ENCODE measurements at regions not wholly inside any gene's neighbourhood (a gene's known extent, or its start where the extent isn't known, plus 50 kb on each side); places are given as distances from the start of the nearest gene placed in this dataset.

DNA sequence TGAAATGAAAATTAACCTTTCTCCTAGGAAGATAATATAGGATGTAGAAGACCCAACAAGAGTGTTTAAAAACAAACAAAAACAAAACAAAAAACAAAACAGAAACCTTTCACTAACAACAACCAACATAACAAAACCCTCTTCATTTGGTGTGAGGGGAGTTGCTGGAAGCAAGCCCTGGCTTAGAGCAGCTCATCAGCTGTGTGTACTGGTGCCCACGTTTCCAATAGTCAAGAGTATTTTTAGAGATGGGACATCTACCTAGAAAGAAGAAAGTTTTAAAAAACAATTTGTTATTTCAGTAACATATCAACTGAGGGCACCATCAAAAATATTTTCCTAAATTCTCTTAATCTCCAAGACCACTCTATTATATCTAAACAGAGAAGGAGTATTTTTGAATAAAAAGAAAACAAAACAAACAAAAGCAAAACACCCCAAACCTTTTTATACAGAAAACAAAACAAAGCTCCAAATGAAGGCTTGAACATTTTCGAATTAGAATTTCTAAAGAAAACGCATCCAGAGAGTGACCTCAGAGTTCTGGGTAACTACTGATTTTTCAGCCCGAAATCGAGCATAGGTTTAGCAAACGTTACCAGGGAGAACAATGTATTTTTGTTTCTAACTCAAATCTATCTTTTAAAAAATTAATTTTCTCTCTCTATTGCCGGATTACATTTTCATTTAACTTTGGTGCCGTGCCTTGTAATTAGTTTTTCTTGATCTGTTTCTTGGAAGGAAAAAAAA, 134.6 kb downstream of the INSIG2 start:
- no peak for DNase-seq

DNA sequence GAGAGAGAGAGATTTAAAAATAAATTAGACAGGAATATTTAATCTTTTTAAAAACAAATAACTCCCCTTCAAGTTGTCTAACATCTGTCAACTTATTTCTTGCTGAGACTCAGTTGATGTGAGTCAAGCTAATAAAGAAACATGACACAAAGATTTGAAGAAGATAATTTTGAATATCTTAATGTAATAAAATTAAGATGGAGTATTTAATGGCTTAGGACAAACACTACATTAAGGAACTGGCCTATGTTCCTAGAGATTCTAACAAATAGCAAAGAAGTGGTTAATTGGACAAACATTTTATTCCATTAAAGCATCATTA, 134.0 kb downstream of the INSIG2 start:
- DNase-seq, result no peak

DNA sequence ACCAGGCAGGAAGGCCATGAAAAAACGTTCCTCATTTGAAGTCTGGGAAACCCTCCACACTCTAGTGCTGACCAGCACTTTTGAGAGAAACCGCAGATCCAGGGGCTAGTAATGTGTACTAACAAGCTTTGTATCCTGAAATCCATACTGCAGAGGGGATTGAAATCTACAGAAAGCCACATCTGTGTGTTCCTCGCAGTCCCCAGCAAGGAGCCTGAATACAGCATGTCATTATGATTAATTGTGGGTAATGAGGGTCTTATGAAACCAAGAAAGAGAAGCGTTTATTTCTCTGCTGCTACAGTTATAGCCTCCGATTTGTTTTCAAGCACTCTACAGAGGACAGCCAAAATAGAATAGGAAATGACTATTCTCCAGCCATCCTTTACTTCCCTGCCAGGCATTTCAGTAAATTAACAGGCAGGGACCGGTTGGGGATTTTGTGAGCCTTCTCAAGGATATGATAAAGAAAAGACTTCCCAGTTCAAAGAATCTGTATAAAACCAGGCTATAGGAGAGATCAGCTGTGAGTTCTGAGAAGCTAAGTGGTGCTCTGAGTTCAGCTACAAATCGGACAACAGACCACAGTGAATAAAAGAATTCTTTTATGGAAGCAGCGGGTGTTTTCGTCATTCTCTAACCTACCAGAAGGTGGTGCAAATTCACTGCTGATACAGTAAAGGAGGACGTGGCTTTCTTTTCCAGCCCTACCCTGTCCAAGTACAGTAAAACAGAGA, 133.4 kb downstream of the INSIG2 start:
- peak; percentile 79 for DNase-seq

DNA sequence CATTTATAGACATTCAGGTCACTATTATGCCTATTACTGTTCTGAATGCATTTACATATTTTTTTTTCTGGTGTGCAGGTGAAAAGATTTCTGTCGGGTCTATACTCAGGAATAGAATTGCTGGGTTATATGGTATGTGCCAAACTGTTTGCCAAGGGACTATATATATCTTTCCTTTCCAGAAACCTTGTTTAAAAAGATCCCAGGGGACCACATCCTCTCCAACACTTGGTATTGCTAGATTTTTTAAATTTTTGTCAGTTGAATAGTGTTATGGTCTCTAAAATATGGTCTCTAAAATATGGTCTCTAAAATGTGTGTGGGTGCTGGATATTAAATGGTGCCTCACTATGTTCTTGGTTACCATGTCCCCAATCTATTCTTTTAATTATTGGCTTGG, 131.3 kb downstream of the INSIG2 start:
- DNase-seq, result no peak

DNA sequence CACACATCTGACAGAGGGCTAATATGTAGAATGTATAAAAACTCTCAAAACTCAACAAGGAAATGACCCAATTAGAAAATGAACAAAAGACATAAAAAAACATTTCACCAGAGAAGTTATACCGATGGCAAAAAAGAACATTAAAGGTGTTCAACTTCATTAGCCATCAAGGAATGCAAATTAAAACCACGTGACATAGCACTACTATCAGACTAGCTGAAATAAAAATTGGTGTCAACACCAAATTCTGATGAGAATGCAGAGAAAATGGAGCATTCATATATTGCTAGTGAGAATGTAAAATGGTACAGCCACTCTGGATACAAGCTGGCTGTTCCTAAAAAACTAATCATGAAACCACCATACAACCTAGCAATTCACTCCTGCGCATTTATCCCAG, 128.0 kb downstream of the INSIG2 start:
- DNase-seq, result no peak

DNA sequence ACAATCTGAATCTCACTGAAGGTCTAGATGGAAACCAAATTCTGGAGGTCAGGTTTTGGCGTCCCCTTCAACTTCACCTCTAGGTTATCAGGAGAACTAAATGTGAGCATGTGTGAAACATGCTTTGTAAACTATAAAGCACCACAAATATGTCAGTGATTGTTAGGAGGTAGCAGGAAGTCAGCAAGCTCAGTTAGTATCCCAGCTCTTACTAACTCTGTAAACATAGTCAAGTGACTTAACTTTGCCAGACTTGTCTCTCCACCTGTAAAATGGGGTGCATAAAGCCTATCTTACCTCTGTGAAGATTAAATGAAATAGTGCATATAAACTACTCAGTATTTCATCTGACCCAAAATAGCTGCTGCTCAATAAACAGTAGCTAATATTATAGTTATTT, 121.5 kb downstream of the INSIG2 start:
- no peak for DNase-seq

DNA sequence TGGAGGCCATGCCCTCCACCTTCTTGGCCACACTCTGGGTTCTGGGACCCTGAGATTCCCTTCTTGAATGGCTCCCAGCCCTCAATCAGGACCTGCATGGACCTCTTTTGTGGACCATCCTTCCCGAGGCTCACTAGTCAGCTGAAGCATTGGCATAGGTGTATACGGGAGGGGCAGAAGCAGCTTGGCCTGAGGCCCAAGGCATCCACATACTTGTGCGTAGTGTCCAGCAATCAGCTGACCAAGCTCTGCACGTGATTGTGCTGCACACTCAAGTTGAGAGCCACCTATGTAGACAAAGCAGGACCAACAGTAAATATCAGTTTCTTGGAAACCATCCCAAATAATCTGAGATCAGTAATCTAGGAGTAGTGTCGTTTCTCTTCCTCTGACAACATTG, 119.6 kb downstream of the INSIG2 start:
- no peak for DNase-seq

DNA sequence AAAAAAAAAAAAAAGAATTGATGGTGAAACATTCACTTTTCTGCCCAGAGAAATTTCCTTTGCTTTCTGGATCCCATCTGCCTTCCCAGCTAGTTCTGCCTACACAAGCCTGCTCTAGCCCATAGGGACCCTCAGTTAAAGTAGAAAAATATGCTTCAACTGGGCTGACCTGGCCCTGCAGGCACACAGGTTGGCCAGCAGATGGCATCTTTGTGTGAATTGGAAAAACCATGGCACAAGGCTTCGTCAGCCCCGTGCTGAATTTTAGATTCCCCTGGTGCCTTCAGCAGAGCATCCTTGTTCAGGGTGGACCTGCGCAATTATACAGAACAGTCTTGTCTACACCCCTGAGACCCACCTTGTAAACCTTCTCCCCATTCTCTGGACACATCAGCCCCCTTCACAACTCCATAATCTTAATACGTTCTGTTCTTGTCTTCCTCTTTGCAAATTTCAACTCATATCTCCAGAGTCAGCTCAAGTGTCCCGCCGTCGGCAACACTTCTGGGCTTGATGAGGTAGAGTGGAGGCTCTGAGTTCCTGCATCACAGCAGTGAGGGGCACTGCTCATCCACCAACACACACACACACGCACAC, 114.5 kb downstream of the INSIG2 start:
- peak; percentile 57 for DNase-seq

DNA sequence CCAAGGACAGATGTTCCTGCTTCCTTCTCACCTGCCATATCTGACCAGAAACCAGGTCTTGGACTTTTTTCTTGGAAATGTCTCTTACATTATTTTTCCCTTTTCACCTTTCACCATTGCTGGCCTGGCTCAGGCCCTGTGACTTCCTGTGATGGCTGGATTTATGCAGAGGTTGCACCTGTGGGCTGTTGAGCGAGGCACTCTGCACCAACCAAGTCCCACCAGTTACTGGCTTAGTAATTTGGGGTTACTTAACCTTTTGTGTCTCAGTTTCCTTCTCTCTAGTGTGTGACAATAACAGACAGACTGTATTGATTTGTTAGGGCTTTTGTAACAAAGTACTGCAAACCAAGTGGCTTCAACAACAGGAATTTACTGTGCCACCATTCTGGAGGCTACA, 110.0 kb downstream of the INSIG2 start:
- no peak for DNase-seq

DNA sequence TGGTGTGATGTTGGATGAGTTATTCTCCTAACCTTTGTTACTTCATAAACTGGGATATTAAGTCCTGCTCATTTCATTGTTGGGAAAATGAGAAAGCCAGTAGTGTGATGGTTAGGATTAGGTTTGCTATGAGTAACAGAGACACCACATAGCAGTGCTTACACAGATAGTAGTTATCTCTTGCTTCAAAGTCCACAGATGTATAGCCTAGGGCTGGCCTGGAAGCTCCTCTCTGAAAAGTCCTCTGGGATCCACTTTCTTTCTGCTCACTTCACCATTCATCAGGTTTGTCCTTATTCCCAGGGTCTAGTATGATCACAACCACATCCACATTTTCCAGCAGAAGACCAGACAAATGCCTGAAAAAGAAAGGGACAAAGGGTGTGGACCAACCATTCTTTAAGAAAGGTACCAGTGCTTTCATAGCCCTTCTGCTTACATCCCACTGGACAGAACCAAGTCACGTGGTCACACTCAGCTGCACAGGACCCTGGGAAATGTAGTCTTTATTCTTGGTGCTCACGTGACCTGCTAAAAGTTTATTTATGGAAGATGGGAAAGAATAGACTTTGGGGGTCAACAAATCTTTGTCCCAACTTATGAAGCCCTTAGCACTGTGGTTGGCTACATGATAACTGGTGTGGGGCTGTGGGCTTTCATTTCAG, 108.9 kb downstream of the INSIG2 start:
- no peak for DNase-seq

DNA sequence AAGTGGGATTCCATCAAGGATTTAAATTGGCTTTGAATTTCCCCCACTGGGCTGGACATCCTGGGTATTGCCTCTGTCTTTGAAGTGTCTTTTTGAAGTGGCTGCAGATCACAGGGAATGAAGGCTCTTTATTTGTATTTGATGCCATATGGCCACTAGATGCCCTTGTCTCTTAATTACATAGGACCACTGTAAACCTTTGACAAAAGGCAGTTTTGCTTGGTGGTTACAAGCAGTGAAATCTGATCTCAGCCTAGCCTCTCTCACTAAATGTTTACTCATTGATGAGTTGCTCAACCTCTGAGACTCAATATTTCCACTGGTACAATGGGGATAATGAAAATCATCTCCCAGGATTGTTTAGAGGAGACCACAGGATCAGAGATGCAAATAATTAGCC, 102.2 kb downstream of the INSIG2 start:
- DNase-seq, result no peak

DNA sequence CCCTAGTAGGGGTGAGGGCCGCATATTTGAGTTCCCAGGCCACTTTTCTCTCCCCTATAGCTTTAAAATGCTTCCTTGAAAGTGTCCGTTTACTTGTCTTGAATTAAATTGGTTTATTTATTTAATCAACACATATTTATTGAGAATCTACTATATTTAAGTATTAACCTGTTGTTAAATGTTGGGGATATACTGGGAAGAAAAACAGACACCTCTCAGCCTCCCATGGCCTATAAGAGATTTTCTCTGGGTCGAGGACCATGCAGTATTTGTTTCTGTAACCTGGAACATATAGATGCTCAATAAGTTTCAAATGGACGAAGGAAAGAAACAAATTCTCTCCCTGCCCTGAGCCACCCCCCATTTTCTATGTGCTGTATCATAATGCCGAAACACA, 98.6 kb downstream of the INSIG2 start:
- no peak for DNase-seq

DNA sequence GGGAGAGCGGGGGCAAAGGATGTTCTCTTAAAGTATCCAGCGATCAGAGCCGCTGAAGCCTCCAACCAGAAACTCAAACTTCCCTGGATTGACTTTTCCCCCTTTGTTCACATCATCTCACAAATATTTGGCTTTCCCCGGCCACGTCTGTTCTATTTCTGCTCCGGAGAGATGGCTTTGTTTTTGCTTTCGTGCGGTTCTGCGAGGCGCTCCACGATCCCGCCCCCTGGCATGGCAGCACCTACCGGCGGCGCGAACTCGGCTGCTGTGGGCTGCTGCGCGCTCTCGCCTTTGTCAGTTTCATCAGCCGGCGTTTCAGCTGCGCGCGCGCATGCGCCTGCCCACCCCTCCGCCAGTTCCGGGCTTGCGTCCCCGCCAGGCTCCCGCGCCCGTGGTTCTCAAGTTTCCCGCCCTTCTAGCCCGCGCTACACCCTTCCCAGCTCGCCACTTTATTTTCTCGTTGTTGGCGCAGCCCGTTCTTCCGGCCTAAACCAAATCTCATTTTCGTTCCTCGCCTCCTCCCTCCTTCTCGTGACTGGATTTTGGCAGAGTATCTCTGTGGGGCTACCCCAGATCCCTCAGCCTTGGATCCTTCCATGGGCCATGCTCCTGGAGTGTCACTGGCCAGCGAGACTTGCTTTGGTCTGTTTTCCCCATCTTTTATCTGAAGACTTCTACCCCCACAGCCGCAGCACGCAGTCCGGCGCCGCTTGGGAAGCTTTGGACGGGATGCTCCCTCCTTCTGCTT, 98.0 kb downstream of the INSIG2 start:
- peak; percentile 83 for DNase-seq

DNA sequence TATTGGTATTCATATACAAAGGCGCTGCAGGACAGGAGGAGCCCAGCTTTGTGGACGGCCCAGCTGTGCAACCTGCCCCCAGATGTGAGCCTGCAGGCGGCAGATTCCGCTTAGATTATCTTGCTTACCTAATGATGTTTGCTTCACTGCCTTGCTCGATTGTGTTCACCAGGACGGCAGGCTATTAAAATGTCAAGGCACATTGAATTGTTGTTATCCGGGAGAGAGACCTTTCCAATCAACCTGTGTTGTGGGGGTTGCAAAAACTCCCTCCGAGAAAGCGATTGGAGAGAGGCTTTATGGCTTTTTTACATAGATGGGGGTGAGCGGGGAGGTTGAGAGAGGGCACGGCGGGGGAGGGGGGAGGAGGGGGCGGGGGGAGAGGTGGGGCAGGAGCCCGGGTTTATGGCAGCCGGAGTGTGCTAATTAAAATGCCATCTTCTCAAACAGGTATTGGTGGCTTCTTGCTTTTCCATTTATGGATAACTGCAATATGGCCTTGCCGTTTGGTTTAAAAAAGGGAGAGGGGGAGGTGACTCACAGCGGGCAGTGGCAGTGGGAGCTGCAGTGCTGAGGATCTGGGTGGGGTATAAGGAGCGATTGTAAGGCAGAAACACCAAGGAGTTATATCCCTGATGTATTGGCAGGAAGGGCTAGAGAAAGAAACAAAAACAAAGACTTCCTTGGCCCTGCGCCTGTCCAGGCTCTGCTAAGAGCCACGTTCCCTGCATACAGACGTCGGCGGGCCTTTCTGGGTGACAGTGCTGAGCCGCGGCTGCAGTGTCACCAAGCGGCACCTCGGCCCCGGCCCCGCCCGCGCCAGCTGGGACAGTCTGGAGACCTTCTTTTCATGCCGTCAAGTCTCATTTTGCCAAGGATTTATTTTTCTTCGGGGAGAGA, 97.2 kb downstream of the INSIG2 start:
- peak; percentile 73 for DNase-seq

DNA sequence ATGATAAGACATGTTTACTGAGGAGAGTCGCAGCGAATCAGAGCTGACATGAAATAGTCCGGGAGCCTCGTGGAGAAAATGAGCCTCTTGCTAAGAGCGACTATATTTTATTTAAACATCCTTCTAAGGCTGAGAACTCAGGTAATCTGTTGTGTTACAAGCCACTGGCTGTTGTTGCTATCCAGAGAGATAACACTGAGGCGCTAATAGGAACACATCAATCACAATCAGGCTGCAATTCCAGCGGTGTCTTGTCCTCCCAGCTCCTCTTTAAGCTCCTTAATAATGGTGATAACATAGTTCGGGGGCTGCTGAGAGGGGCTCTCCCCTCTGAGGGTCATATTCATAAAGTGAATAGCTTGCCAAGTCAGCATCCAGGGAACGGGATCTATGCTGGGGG, 95.1 kb downstream of the INSIG2 start:
- no peak for DNase-seq

DNA sequence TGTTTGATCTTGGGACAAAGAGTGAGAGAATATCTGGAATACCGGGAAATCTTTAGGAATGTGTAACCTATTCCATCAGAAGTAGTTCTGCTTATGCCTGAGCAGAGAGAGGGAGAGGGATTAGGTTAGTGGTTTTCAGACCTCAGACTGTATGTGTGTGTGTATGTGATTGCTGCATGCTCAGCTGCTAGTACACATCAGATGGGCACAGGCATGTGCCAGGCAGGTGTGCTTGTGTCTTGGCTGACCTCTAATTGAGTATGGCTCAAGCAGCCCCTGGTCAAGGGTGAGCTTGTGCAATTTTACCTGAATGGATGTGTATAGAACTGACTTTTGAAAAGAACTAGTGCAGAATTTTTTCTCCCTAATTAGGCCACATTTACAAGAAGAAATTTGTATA, 91.2 kb downstream of the INSIG2 start:
- no peak for DNase-seq

DNA sequence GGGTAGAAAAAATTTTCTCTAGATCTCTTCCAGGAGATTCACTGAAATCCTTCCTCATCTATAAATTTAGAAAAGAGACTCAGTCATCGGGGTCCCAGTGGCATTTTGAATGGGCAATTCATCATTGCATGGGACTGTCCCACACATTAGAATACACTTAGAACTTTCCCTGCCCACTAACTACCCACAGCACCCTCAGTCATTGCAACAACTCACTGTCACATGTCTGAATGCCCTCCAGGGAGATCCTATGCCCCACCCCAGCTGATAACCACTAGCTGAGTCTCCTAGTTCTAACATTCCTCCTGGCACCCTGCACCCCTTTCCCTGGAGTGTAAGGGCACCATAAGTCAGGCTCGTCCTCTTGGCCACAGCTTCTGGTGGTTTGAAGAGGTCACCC, 89.6 kb downstream of the INSIG2 start:
- peak; percentile 71 for DNase-seq

DNA sequence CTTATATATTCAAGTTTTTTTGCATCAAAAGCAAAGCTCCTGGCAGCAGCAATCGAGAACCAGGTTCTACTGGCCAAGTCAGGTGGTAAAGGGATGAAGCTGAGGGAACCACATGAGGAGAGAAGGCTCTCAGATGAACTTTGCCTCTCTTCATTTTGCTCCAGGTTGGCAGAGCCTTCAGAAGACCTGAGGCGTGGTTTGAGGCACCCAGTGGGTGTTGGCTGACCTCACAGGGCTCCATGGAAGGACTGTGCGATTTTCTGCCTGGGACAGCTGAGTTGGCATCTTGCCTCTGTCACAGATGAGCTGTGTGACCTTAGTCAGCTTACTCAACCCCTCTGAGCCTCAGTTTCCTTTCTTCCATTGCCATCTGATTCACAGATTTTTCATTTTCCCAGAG, 89.0 kb downstream of the INSIG2 start:
- DNase-seq, result peak; percentile 58

DNA sequence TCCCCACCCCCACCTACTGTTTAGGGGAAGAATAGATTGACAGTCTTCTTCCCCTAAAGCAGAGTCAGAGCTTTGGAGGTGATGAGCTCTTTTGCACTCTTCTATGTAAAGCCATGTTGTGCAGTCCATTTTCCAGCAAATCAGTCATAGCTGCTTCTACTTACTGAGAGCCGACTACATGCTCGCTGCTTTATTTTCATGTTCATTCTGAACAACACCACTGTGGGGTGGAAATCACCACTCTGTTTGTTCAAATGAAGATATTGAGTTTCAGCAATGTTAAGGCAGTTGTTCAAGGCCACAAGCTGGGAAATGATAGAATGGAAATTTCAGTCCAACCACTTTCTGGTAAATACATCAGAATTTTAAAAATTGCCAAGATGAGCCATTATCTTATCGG, 88.3 kb downstream of the INSIG2 start:
- no peak for DNase-seq

DNA sequence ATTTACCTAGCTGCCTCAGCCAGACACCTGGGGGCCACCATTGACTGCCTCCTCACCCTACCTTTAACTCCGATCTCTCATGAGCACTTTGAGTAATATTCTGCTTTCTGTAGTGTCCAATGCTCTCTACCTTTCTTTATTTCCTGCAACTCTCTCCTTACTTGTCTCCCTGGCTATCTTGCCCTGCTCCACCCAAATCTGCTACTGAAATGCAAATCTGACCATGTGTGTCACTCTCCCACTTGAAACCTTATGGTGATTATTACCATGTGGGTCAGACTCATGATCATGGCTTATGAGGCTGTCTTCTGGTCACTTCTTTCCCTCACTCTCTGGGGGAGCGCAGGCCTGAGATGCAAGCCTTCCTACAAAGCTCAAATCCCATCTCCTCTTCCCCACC, 83.3 kb downstream of the INSIG2 start:
- no peak for DNase-seq

DNA sequence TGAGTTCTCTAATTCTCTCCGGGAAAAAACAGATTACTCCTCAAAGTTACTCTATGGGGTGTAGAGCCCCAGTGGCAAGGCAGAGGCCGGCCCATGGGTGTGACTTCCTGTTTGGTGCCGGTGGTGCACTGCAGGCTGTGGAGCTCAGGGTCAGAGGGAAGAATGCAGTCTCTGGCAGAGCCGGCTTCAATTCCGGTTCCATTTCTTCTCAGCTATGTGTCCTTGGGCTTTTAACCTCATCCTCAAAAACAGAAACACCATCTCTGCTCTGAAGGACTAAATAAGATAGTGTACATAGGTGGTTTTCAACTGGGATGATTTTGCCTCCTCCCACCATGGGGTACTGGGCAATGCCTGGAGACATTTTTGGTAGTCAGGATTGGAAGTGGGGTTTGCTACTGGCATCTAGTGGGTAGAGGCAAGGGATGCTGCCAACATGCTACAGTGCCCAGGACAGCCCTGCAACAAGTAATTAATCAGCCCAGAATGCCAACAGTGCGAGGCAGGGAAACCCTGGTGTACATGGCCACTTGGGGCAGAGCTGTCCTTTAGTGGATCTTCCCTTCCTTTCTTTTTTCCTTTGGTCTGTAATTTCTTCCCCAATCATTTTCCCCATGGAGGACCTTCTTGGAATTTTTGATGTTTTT, 81.2 kb downstream of the INSIG2 start:
- DNase-seq, result peak; percentile 52

DNA sequence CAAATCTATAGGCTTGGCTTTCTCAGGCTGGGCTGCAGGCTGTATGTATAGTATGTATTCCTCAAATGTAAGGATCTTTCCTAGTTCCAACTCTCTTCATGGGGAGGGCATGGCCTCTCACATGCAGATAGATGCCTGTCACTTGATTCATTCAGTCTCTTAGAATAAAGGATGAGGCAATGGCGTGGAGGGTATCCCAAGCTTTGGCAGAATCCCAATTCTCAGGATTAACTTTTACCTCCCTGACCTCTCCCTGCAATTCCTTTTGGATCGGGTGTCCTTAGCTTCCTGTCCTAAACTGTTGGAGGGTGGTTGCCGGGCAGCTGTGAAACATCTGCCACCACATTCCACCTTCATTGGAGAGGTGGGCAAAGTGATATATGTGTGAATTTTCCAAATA, 80.3 kb downstream of the INSIG2 start:
- no peak for DNase-seq

Data from suppressor macrophage treated with lipopolysaccharide for 4 hours (primary cell).